OCI-LY7 (cell line): ENCODE measurements at regions not wholly inside any gene's neighbourhood (a gene's known extent, or its start where the extent isn't known, plus 50 kb on each side); places are given as distances from the start of the nearest gene placed in this dataset.

Source experiments
- BruUV-seq: library from RNA; stranded (reverse); fragments of 400-500 nt; replicated peaks from 2 replicates; lab custom pipeline; 2021; lab: Mats Ljungman, UMichigan
- CTCF ChIA-PET: fragments of 300-600 bp; sonication (Branson Sonifier 250); formaldehyde crosslinking; loops from one replicate; lab custom pipeline; 2022; ENCODE audit warnings: antibody characterized with exemption; ENCODE audit not compliant: unreplicated experiment; lab: Charles Lee
- POLR2A ChIA-PET: fragments of 300-600 bp; sonication (Branson Sonifier 250); formaldehyde crosslinking; loops from one replicate; lab custom pipeline; 2022; ENCODE audit warnings: antibody characterized with exemption; lab: Charles Lee
- DNase-seq: peaks from one replicate; pipeline ENCODE4 v3.0.0-alpha.2; 2015; ENCODE audit warnings: low spot score
- H2AFZ ChIP-seq: fragments of 200-600 bp; sonication (generic), shearing (Covaris generic); 2 replicates; pipeline ENCODE4 v1.6.1; 2014; ENCODE audit warnings: mild to moderate bottlenecking, antibody characterized with exemption, low read length, moderate library complexity
- H3K27ac ChIP-seq: fragments of 200-600 bp; sonication (generic); 2 replicates; pipeline ENCODE4 v1.5.1; 2014; ENCODE audit warnings: mixed run types, low read depth, mild to moderate bottlenecking, moderate library complexity, low read length, inconsistent platforms; ENCODE audit not compliant: poor library complexity, severe bottlenecking
- H3K36me3 ChIP-seq: fragments of 200-600 bp; sonication (generic); 2 replicates; pipeline ENCODE4 v1.6.1; 2014; ENCODE audit warnings: mild to moderate bottlenecking, antibody characterized with exemption, low read length, moderate library complexity, mixed read lengths; ENCODE audit not compliant: insufficient read depth
- H3K4me1 ChIP-seq: fragments of 200-600 bp; sonication (generic); 2 replicates; pipeline ENCODE4 v1.5.1; 2014; ENCODE audit warnings: mild to moderate bottlenecking, low read length; ENCODE audit not compliant: insufficient read depth, poor library complexity, severe bottlenecking
- H3K4me2 ChIP-seq: fragments of 200-600 bp; sonication (generic); 2 replicates; pipeline ENCODE4 v1.6.1; 2014; ENCODE audit warnings: mild to moderate bottlenecking, low read length
- H3K4me3 ChIP-seq: fragments of 200-600 bp; sonication (generic); 2 replicates; pipeline ENCODE4 v1.5.1; 2014; ENCODE audit warnings: mild to moderate bottlenecking, low read depth, low read length; ENCODE audit not compliant: poor library complexity, severe bottlenecking
- H3K79me2 ChIP-seq: fragments of 200-600 bp; sonication (generic); 2 replicates; pipeline ENCODE4 v1.6.1; 2016; ENCODE audit warnings: low read depth, mild to moderate bottlenecking, low read length, moderate library complexity, mixed read lengths; ENCODE audit not compliant: insufficient read depth
- H3K9me2 ChIP-seq: fragments of 200-600 bp; sonication (generic); 2 replicates; pipeline ENCODE4 v1.6.1; 2016; ENCODE audit warnings: mild to moderate bottlenecking, low read length, mixed read lengths; ENCODE audit not compliant: insufficient read depth
- H3K9me3 ChIP-seq: fragments of 200-600 bp; sonication (generic); 2 replicates; pipeline ENCODE4 v1.6.1; 2014; ENCODE audit warnings: mild to moderate bottlenecking, mixed run types, low read length, mixed read lengths
- H4K20me1 ChIP-seq: fragments of 200-600 bp; sonication (generic); 2 replicates; pipeline ENCODE4 v1.6.1; 2014; ENCODE audit warnings: mild to moderate bottlenecking, antibody characterized with exemption, low read length, moderate library complexity, mixed read lengths; ENCODE audit not compliant: insufficient read depth
- EZH2phosphoT487 ChIP-seq: fragments of 200-600 bp; sonication (generic); IDR thresholded peaks from 2 replicates; pipeline ENCODE4 v1.6.1; 2018; ENCODE audit warnings: low read depth, borderline replicate concordance, mild to moderate bottlenecking, mixed run types, antibody characterized with exemption, low read length, moderate library complexity, mixed read lengths
- intact Hi-C: fragments of 100-400 bp; cut with micrococcal nuclease; formaldehyde crosslinking; loops from one replicate; pipeline ENCODE4 v1.10.0; 2022; ENCODE audit not compliant: unreplicated experiment
- TF ChIP-seq, protein P1 (sequence below): fragments of 200-600 bp; sonication (generic); conservative IDR thresholded peaks from 2 replicates; pipeline ENCODE4 v1.5.1; 2014; ENCODE audit warnings: mild to moderate bottlenecking, antibody characterized with exemption, low read length, moderate library complexity, mixed read lengths

DNA sequence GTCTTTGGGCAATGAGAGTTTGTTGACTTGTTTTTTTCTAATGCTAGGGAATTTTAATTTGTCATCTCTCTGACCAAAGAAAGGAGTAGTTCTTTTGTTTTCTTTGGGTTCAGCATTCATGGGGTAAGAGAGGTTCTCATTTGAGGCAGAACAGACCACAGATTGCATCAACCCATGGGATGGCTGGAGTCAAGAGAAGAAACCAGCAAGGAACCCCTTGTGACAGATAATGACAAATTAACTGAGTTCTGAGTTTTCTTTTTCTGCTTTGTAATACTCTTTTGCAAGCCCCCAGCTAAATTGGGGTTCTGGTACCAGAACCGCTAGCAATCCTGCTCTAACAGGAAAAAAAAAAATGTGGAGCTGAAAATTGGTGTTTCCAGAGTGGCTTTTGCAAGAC lies 864.1 kb downstream of the DIAPH3 start:
- H3K9me3 ChIP-seq: no peaks in the 10 kb centered on the region
- DNase-seq: no peak
- CTCF ChIA-PET: no interaction called here
- POLR2A ChIA-PET: no interaction called here
- H3K4me1 ChIP-seq: no peaks in the 10 kb centered on the region
- intact Hi-C loops: no loop called here
- no TSS peak for BruUV-seq
- H3K36me3 ChIP-seq: no peaks in the 10 kb centered on the region
- no peaks in the 10 kb centered on the region for H4K20me1 ChIP-seq
- H3K4me2 ChIP-seq: no peak overlapping the region
- TF ChIP-seq EZH2phosphoT487: no peak
- TF ChIP-seq, protein P1, sequence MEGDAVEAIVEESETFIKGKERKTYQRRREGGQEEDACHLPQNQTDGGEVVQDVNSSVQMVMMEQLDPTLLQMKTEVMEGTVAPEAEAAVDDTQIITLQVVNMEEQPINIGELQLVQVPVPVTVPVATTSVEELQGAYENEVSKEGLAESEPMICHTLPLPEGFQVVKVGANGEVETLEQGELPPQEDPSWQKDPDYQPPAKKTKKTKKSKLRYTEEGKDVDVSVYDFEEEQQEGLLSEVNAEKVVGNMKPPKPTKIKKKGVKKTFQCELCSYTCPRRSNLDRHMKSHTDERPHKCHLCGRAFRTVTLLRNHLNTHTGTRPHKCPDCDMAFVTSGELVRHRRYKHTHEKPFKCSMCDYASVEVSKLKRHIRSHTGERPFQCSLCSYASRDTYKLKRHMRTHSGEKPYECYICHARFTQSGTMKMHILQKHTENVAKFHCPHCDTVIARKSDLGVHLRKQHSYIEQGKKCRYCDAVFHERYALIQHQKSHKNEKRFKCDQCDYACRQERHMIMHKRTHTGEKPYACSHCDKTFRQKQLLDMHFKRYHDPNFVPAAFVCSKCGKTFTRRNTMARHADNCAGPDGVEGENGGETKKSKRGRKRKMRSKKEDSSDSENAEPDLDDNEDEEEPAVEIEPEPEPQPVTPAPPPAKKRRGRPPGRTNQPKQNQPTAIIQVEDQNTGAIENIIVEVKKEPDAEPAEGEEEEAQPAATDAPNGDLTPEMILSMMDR: no peak
- no peaks in the 10 kb centered on the region for H3K79me2 ChIP-seq
- H3K4me3 ChIP-seq: no peak overlapping the region
- no peak overlapping the region for H2AFZ ChIP-seq
- no peak overlapping the region for H3K27ac ChIP-seq
- no peaks in the 10 kb centered on the region for H3K9me2 ChIP-seq

GRCh38 chr13:59300355-59301173 lies 863.2 kb downstream of the DIAPH3 start:
- H3K4me2 ChIP-seq: no peak overlapping the region
- BruUV-seq: no TSS peak
- ChIA-PET CTCF (no interaction called here), POLR2A (interaction anchor here (0.5 kb wide), 1 partner anchor 865 kb away, joined by 3 read pairs; no protein-coding TSS in a partner anchor)
- no peak overlapping the region for H2AFZ ChIP-seq
- no peaks in the 10 kb centered on the region for H3K9me2 ChIP-seq
- H3K9me3 ChIP-seq: no peaks in the 10 kb centered on the region
- TF ChIP-seq, protein P1: no peak
- TF ChIP-seq EZH2phosphoT487: no peak
- no peaks in the 10 kb centered on the region for H3K4me1 ChIP-seq
- H3K36me3 ChIP-seq: no peaks in the 10 kb centered on the region
- no peaks in the 10 kb centered on the region for H3K79me2 ChIP-seq
- no peak for DNase-seq
- no peak overlapping the region for H3K27ac ChIP-seq
- H3K4me3 ChIP-seq: no peak overlapping the region
- H4K20me1 ChIP-seq: no peaks in the 10 kb centered on the region
- intact Hi-C loops: no loop called here

DNA sequence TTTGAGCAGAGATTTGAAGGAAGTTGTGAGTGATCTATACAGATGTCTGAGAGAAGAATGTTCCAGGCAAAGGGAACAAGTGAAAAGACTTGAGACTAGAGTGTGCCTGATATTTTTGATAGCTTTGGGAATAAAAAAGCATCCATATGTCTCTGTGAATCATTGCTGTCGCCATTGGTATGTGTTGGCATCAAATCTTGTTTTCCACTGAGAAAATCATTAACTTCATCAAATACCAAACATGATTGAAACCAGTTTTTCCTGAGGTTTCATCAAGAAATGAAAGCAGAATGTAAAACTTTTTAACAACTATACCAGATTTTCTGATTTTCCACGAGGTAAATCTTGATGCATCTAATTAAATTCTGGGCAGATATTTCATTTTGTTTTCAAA lies 862.6 kb downstream of the DIAPH3 start:
- Histone ChIP-seq H4K20me1 (no peaks in the 10 kb centered on the region), H3K9me3 (no peaks in the 10 kb centered on the region), H3K79me2 (no peaks in the 10 kb centered on the region), H3K4me1 (no peaks in the 10 kb centered on the region), H2AFZ (no peak overlapping the region), H3K4me2 (no peak overlapping the region), H3K27ac (no peak overlapping the region), H3K4me3 (no peak overlapping the region), H3K36me3 (no peaks in the 10 kb centered on the region), H3K9me2 (no peaks in the 10 kb centered on the region)
- no peak for DNase-seq
- ChIA-PET CTCF (no interaction called here), POLR2A (no interaction called here)
- no TSS peak for BruUV-seq
- intact Hi-C loops: no loop called here
- no peak for TF ChIP-seq EZH2phosphoT487
- TF ChIP-seq, protein P1: no peak
